HG03280 (cell line): ENCODE measurements at regions not wholly inside any gene's neighbourhood (a gene's known extent, or its start where the extent isn't known, plus 50 kb on each side); places are given as distances from the start of the nearest gene placed in this dataset.
A peak's percentile ranks its signal among the peaks of the same experiment; 100 is the strongest.
"Not testable (repeated sequence)": the region's sequence is repeated elsewhere in the genome, so short reads cannot be mapped to it uniquely, and the experiment has no call there.

Source experiments
- ATAC-seq: cut with Tn5 transposase; IDR thresholded peaks from one replicate; pipeline ENCODE4 v1.9.1; 2021; ENCODE audit warnings: mild to moderate bottlenecking, moderate library complexity; ENCODE audit not compliant: unreplicated experiment

GRCh38 chr11:80733790-80734189, 1293.0 kb upstream of the TENM4 start:
- no peak for ATAC-seq

- ATAC-seq: no peak
These were observed 1292.5 kb upstream of the TENM4 start for GRCh38 chr11:80733361-80733760.

DNA sequence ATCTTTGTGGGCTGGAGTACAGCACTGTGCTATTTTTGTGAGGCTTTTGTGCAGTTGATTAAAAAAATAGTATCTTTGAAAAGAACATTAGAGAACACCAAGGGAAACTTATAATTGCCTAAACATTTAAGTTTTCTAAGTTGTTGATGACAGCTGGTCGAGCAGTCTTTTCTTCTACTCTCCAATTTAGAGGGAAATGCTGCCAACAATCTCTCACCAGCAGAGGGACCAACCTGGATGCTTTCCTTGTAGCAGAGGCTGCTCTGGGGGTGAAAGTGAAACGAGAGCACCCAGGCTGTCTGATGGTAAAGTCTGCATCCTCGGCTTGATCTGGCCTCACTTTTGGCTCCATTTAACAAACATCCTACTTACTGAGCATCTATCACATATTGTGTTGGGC, 1286.5 kb upstream of the TENM4 start:
- peak; percentile 72 for ATAC-seq

DNA sequence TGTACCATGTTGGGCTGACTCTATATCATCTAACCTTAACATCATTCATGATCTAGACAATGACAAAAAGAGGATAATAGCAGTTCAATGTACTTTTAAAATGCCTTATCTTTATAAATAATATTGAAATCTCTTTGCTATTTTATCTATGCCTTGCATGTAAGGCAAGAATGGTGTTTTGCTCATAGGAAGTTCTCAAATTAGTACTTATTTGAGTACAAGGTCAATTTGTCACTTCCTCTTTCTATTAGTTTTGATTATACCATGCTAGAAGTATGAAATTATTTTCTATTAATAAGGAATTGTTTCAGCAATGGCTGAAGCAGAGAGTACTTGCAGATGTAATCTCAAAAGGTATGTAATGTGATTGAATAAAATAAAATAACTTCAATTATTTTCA, 1285.4 kb upstream of the TENM4 start:
- no peak for ATAC-seq

- no peak for ATAC-seq
These were observed 1283.5 kb upstream of the TENM4 start for GRCh38 chr11:80724366-80724765.

GRCh38 chr11:80722629-80723028, 1281.8 kb upstream of the TENM4 start:
- no peak for ATAC-seq

- no peak for ATAC-seq
These were observed 1279.5 kb upstream of the TENM4 start for GRCh38 chr11:80720295-80720694.

DNA sequence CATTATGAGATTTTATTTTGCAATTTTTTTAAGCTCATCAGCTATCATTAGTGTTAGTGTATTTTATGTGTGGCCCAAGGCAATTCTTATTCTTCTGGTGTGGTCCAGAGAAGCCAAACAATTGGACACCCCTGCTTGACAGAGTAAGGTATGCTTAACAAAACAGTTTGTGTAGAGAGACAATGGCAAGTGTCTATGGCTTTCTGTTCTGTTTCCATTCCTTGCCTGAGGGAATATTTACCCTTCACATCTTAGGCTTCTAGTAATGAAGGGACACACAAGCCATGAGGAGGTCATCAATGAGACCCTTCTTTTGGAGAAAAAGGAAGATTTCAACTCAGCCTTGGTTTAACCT, 1278.4 kb upstream of the TENM4 start:
- no peak for ATAC-seq

DNA sequence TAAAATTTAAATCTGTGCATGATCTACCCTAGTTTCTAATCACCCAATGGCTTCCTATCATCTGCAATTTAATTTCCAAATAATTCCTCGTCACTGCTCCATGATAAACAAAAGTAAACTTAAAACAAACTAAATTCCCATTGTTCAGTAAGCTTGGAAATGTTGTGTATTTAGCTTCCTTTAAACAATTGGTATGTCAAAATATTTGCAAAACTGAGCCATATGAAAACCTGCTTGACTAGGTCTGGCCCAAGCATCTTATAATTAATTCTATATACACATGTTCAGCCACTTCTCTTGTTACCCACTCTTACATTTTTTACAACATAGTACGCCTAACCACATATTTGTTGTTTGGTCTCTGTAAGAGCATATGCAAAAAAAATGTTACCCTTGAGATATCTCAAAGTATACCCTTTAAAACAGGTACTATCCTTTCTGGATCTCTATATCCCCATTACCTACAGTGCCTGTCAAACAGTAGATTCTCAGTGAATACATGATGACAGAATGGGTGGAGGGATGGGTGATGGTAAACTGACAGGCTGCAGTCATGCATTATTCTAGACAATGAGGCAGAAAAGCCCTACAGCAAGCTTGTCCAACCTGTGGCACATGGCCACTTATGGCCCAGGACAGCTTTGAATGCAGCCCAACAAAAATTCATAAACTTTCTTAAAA, 1277.9 kb upstream of the TENM4 start:
- no peak for ATAC-seq

DNA sequence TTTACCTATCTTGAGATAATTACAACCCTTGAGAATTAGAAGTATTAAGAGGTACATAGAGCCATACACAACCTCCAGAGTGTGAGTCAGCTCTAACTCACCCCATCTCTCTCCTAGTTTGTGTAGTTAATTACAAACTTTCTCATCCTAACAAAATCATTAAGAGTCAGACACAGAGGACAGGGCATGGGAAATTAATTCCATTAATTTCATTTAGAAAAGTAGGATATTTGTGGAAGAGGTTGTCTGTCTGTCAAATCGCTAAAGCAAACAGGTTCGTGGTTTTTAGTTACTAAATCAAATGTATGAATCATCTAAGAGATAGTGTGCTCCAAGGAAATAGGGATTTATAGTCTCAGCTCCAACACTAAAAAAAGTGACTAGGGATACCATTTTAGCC, 1261.4 kb upstream of the TENM4 start:
- no peak for ATAC-seq

DNA sequence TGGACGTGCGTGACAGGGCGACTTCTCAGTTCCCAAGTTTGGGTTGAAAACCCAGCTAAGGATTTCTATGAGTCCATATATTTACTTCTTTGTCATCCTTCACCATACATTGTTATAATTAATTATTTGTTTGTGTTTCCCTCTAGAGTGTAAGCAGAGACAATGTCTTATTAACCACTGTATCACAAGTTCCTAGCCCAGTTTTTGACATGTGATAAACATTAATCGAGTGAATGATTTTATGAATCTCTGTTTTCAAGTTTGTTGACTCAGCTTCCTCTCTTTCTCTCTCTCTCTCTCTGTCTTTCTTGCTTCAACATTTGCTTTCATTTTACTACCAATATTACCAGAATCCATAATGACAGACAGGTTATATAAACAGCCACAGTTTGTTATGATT, 1259.6 kb upstream of the TENM4 start:
- ATAC-seq: no peak

- not testable (repeated sequence) for ATAC-seq
These were observed 1258.8 kb upstream of the TENM4 start for GRCh38 chr11:80699406-80700177.

- no peak for ATAC-seq
These were observed 1257.8 kb upstream of the TENM4 start for GRCh38 chr11:80698637-80699036.

DNA sequence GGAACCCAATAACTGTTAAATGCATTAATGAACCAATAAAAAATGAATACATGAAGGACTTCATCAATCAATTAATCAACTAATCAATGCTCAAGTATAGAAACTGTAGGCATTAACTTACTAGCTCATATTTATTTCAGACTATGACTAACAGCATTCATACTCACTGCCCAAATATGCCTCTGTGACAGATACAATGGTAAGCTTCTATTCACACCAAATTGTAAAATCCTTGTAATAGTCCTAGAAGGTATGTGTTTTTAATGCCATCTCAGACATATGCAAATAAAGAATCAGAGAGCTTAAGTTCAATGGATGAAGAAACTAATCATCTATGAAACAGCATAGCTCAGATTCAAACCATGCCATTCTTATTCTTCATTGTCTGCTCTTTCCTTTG, 1253.6 kb upstream of the TENM4 start:
- ATAC-seq: no peak

DNA sequence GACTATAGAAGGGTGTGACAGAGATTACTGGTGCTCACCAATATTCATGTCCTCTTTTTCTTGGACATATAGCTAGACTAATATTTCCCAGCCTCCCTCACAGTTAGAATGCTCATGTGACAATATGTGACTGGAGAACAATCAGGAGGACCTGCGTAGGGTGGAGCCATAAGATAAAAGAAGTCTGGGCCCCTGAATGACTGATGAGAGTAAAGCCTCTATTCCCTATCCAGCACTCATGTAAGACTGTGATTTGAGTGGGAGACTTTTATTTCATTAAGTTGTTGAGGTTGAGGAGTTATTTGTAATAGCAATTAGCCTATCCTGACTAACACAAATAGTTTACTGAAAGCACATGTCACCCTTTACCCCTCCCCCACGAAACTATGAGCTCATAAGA, 1247.1 kb upstream of the TENM4 start:
- ATAC-seq: no peak

DNA sequence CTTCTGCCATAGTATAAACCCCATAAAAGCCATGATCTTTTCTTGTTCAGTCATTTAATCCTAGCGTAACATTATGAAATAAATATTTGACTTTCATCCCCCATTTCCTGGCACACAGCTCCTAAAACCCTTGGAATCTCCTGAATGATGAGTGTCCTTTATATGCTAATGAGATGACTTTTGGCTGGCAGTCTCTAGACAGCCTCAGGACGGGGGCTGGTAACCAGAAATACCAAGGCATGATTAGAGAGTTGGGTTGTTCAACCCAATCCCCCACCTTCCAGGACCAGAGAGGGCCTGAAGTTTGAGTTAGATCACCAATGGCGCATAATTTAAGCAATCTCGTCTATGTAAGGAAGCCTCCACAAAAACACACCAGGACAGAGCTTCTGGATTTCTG, 1246.1 kb upstream of the TENM4 start:
- no peak for ATAC-seq

- ATAC-seq: no peak
These were observed 1232.7 kb upstream of the TENM4 start for GRCh38 chr11:80673566-80673965.

GRCh38 chr11:80669620-80670019, 1228.8 kb upstream of the TENM4 start:
- no peak for ATAC-seq

GRCh38 chr11:80668039-80668438, 1227.2 kb upstream of the TENM4 start:
- ATAC-seq: no peak

GRCh38 chr11:80655834-80656233, 1215.0 kb upstream of the TENM4 start:
- no peak for ATAC-seq

DNA sequence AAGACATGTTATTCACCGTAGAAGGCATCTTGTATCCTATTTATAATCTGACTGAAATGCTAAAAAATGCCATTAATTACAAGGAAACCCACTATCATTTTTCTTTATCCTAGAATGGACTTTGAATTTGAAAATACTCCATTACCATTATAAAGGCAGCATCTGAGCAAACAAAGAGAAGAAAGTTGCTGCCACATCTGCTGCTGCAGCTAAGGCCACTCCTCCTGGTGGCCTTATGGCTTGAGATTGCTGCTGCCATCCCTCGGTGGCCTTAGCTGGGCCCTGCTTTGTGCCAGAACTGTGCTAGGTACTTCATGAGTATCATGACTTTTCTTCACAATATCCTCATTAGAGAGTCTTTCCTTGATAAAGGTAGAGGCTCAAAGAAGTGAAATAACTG, 1210.1 kb upstream of the TENM4 start:
- ATAC-seq: no peak

GRCh38 chr11:80649186-80649585, 1208.4 kb upstream of the TENM4 start:
- ATAC-seq: no peak

DNA sequence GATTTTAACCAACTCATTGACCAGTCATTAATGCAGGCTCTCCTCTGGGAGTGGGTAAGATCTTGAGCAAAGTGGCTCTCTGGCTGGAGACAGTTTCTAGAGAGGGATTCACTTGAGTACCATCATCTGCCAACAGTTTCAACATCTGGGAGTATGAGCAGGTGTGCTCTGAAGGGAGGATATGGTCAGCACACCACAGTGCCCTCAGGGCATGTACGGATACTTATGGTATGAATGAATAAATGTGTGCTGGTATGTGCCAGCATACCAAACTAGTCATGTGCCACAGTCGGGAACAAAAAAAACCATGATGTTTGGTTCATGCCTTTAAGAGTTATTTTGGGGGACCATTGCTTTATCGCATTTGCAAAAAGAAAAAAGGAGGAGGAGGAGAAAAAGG, 1197.5 kb upstream of the TENM4 start:
- no peak for ATAC-seq
